ENCODE measurements at regions not wholly inside any gene's neighbourhood (a gene's known extent, or its start where the extent isn't known, plus 50 kb on each side); places are given as distances from the start of the nearest gene placed in this dataset.

DNA sequence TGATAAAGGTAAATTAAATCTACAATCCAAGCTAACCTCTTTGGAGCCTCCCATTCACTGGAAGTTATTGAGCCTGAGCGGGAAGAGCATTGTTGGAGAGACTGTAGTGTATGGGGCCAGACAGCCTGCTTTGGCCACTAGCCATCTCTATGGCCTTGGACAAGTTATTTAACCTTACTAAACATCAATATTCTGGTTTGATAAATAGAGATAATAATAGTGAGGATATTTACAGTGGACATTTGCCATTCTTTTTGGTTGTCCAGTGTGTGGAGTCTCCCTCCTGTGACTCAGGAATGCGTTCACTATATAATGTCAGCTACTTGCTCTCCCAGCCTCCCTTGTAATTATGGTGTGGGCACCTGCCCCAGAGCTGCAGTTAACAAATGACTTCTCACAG is 216.1 kb downstream of the SLC38A4 start:
- TF ChIP-seq EZH2 (IDR thresholded peaks at IDR 0.05; ENCODE audit: low read length) = no peak
- TF ChIP-seq, protein P1, sequence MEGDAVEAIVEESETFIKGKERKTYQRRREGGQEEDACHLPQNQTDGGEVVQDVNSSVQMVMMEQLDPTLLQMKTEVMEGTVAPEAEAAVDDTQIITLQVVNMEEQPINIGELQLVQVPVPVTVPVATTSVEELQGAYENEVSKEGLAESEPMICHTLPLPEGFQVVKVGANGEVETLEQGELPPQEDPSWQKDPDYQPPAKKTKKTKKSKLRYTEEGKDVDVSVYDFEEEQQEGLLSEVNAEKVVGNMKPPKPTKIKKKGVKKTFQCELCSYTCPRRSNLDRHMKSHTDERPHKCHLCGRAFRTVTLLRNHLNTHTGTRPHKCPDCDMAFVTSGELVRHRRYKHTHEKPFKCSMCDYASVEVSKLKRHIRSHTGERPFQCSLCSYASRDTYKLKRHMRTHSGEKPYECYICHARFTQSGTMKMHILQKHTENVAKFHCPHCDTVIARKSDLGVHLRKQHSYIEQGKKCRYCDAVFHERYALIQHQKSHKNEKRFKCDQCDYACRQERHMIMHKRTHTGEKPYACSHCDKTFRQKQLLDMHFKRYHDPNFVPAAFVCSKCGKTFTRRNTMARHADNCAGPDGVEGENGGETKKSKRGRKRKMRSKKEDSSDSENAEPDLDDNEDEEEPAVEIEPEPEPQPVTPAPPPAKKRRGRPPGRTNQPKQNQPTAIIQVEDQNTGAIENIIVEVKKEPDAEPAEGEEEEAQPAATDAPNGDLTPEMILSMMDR (optimal IDR thresholded peaks at IDR 0.05 in 1 of 3, IDR thresholded peaks at IDR 0.05 in 1 of 3, conservative IDR thresholded peaks at IDR 0.05 in 1 of 3; ENCODE audit: extremely low read depth in 1 of 3, insufficient read depth in 2 of 3, low read length in 3 of 3) = no peak

All from keratinocyte (primary cell).